ENCODE measurements at regions not wholly inside any gene's neighbourhood (a gene's known extent, or its start where the extent isn't known, plus 50 kb on each side); places are given as distances from the start of the nearest gene placed in this dataset.
"Not testable (repeated sequence)": the region's sequence is repeated elsewhere in the genome, so short reads cannot be mapped to it uniquely, and the experiment has no call there.

DNA sequence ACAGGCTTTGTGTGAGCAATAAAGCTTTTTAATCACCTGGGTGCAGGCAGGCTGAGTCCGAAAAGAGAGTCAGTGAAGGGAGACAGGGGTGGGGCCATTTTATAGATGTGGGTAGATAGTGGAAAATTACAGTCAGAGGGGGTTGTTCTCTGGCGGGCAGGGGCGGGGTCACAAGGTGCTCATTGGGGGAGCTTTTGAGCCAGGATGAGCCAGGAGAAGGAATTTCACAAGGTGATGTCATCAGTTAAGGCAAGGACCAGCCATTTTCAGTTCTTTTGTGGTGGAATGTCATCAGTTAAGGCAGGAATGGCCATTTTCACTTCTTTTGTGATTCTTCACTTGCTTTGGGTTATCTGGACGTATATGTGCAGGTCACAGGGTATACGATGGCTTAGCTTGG is 571.3 kb upstream of the PCDH7 start:
- DNase-seq (ENCODE audit: low spot score), result not testable (repeated sequence)

DNA sequence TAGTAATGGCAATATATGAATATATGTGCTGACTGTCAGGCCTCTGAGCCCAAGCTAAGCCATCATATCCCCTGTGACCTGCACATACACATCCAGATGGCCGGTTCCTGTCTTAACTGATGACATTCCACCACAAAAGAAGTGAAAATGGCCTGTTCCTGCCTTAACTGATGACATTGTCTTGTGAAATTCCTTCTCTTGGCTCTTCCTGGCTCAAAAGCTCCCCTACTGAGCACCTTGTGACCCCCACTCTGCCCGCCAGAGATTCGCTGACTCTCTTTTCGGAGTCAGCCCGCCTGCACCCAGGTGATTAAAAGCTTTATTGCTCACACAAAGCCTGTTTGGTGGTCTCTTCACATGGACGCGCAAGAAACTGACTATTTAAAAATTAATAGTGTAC is 570.6 kb upstream of the PCDH7 start:
- DNase-seq (ENCODE audit: low spot score), result not testable (repeated sequence)

DNA sequence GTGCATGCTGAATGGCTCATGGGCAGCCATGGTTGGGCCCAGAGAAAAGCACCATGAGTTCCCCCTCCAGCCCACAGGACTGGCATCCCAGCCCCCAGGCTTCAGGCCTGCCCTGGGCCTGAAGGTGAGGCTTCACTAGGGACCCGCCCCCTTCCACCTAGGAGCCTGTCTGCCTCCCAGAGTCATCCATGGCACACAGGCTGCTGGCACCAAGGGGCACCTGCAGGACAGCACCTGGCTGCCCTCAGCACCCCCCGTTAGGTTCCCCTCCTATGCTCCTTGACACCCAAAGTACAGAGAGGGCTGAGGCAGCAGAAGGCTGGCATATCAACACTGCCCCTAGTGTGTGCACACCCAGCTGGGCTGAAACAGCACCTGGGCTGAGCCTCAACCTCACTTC is 566.7 kb upstream of the PCDH7 start:
- DNase-seq (ENCODE audit: low spot score), result no peak

DNA sequence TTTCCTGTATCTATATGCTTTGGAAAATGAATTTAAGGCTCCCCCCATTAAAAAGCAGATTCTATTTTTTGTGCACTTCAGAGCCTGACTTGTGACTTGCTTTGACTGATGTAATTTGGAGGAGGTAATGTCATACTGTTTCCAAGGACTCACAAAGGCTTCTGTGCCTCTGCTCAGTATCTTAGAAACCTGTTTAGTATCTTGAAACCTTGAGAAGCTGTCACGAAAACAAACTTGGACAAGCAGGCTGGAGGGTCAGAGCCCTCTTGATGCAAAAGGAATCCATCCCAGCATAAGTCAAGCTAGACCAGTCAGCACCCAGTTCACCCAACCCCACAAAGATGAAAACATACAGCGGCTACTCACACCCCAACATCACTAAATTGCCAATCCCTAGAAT is 560.0 kb upstream of the PCDH7 start:
- no peak for DNase-seq (ENCODE audit: low spot score)

DNA sequence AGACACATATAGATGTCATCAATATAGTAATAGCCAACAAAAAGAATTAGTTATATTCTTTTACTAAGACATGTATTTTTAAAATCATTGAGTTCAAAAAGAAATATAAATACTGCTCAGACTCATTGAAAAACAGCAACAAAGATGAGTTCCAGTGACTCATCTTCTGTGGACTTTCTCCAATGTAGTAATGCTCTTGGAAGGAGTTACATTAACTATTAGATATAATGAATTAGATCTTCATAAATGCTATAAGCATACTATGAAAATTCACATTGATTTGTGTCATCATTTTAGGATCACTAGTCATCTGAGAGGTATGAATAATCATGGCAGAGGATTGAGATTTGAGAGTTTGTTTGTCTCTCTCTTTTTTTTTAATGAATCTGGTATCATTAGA is 547.8 kb upstream of the PCDH7 start:
- no peak for DNase-seq (ENCODE audit: low spot score)

DNA sequence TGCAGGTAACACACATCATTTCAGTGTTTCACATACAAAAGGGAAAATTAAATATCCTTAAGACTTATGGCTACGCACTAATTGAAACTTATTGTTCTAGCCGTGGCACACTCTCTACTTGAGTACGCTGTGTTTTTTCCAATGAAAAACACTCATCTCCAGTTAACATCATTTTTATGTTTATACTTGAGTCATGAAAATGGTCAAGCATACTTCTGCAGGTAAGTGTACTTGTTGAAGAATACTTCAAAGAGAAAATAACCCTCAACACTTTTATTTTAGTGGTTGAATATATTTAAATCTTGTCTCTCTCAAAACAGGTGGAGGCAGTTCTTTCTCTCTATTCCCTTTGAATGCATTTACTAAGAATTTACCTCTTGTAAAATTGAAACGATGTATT is 538.7 kb upstream of the PCDH7 start:
- no peak for DNase-seq (ENCODE audit: low spot score)

DNA sequence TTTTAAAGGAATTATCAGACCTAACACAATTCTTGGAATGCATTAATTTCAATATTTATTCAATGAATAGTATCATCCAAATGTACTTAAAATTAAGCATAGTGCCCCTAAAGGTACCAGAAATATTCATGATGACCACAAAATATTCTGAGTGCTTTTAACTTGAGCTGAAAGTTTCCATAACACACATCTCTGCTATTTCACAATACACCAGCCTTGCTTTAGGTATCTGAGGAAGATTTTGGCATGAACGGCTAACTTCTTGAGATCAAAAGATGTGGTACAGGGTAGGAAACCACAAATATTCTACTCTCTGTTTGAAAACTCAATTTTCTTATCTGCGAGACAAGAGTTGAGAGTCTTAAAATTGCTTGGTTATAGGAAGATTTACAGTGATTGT is 538.3 kb upstream of the PCDH7 start:
- DNase-seq (ENCODE audit: low spot score), result no peak

DNA sequence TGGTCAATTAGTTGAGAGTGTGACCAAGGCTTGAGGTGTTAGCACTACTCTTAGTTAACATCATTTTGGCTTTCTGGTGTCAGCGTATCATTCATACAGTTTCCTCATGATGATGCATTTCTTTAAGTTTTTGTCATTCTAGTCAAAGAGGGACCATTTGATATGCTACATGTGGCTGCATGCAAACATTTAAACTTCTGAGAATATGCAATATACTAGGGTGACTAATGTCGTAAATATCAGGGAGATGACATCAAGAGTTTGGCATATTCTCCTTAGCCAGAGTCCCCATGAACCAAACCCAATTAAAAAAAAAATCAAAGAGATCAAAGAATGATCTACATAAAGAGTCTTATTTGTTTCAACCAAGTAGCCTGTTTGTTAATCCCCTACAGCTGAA is 537.4 kb upstream of the PCDH7 start:
- no peak for DNase-seq (ENCODE audit: low spot score)

DNA sequence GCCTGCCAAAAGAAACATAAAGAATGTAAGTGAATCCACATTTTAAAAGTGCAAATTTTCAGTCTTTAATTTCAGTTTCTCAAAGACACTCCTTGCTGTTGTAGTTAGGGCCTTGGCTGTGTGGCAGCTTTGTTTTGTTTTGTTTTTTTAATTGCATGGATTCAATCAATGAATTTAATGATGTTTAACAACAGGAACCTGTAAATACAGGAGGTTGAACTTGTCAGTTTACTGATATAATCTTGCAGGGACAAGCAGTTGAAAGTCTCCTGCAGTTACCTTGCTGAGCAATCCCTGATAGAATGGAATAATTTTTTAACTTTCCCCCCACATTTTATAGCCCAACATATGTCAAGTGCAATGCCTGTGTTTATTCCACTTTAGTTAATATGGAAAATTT is 528.3 kb upstream of the PCDH7 start:
- DNase-seq (ENCODE audit: low spot score), result no peak

DNA sequence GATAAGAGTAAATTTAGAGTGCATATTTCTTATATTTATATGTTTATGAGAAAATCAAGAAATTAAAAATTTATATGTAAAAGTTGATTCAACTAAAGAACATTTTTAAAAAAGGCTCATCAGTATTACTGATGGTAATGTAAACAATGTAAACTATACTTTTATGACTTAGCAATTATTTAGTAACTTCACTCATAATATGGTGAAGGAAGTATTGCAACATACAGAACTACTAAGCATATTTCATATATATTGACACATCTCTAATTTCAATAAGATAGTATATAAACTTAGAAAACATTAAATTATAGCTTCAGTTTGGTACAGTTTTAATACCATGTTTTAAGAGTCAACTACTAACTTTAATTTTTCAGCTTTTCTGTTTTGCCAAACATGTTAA is 512.8 kb upstream of the PCDH7 start:
- DNase-seq (ENCODE audit: low spot score), result no peak

DNA sequence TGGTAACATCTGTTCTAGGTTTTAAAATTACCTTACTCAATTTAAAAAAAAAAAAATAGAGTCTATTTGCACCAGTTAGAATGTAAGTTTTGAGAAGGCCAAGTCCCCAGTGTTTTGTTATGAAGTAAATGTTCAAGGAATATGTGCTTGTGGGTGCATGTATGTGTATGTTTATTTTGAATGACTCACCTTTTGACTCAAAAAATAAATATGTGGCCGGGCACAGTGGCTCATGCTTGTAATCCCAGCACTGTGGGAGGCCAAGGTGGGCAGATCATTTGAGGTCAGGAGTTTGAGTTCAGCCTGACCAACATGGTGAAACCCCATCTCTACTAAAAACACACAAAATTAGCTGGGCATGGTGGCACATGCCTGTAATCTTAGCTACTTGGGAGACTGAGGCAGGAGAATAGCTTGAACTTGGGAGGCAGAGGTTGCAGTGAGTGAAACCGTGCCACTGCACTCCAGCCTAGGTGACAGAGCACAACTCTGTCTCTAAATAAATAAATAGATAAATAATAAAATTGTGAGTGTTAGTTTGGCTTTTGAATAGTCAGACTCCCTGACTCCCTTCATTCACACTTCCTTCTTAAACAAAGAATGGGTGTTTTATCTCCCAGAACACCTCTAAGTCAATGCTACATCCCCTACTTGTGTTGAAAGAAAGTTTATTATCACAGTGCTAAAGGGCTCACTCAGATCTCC is 511.3 kb upstream of the PCDH7 start:
- DNase-seq (ENCODE audit: low spot score), result no peak

DNA sequence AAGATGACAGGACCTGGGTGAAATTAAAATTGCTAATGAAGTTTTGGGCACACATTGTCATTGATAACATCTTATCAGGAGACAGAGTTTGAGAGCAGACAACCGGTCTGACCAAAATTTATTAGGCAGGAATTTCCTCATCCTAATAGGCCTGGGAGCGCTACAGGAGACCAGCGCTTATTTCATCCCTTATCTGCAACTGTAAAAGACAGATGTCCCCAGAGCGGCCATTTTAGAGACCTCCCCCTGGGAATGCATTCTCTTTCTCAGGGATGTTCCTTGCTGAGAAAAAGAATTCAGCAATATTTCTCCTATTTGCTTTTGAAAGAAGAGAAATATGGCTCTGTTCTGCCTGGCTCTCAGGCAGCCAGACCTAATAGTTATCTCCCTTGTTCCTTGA is 504.2 kb upstream of the PCDH7 start:
- DNase-seq (ENCODE audit: low spot score), result not testable (repeated sequence)

DNA sequence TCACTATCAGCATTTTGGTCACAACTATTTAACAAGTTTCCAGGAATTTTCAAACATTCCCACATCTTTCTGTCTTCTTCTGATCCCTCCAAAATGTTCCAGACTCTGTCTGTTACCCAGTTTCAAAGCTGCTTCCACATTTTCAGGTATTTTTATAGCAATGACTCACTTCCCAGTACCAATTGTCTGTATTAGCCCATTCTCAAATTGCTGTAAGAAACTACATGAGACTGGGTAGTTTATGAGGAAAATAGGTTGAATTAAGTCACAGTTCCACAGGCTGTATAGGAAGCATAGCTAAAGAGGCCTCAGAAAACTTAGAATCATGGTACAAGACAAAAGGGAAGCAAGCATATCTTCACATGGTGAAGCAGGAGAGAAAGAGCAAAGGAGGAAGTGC is 475.0 kb upstream of the PCDH7 start:
- DNase-seq (ENCODE audit: low spot score), result no peak

DNA sequence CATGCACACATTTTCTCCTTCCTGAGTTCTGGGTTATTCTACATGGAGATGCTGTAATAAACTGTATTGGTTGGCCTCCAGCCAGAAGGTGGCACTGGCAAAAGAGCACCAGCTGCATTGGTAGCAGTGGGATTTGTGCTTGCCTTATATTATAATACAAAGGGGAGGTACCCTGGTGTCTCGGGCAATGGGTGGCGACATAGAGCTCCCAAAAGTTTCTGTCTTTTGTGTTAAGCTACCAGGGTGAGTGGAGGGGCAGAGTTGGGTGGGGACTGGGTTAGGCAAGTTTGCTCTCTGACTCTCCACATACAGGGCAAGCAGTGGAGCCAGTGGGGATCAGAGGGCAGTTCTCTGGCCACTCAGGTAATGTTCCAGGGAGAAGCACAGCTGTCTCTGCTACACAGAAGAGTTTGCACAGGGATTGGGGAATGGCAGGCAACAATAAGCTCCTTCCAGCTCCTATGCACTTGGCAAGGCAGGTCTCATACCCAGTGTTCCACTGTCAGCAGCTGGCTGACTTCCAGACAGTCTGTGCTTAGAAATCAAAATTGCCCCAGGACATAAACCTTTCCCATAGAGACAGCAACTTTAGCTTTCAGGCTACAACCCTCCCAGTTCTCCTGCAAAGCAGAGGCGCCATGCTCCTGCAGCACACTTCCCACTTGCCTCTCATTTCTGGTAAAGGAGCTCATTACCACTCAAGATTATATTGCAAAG is 463.9 kb upstream of the PCDH7 start:
- DNase-seq (ENCODE audit: low spot score), result no peak

DNA sequence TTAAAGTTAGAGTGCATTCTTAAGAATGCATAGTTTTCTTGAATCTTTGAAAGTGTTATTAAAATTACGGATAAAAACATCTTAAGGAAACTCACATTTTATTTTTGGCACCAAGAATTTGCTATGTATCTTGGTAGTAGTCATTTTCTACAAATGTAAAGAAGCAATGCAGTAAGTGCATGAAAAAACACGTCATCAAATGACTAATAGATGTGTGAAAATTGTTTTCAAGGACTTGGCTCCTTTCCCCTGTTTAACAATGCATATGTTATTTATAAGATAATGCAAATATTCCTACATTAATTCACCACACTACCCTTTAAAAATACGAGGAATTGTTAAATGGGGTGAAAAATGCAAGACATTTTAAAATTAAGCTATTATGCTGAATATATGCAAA is 461.2 kb upstream of the PCDH7 start:
- DNase-seq (ENCODE audit: low spot score), result no peak

DNA sequence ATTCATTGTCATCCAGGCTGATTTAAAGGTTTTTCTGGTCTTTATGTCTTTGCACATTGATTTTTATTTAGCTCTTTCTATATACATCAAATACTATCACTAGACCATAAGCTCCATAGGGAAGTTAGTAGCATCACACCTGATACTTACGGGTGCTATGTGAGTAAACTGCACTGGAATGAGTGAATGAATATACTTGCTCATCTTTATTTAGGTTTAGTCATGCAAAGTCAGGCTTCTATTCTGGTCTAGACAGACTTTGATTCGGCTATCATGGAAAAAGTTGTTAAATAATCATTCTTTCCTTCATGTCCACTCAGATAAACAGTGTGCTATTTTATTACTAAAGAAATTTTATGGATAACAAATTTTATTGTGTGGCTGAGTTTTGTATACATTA is 457.8 kb upstream of the PCDH7 start:
- no peak for DNase-seq (ENCODE audit: low spot score)

DNA sequence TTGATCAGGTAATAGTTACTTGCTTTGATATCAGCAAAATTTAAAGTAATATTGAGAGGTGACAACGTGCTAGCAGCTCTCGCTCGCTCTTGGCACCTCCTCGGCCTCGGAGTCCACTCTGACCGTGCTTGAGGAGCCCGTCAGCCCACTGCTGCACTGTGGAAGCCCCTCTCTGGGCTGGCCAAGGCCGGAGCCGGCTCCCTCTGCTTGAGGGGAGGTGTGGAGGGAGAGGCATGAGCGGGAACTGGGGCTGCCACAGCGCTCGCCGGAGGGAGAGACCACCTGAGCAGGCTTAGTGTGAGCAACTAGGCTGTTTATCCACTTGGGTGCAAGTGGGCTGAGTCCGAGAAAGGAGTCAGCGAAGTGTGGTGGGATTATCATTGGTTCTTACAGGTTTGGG is 455.7 kb upstream of the PCDH7 start:
- no peak for DNase-seq (ENCODE audit: low spot score)

DNA sequence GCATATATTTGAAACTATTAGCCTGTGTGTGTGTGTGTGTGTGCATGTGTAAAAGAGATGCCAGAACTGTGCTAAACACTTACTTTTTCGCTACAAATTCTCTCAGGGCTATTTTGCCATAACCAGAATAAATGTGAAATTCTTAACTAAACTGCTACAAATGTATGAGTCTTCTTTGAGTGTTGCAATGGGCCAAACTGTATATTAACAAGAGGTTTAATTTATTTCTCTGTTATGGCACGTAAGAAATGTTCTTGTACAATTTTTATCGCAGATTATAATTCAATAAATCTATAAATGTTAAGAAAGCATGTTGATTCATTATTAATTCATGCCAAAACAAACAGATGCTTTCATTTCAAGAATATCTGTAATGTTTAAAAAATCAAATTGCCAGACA is 454.5 kb upstream of the PCDH7 start:
- DNase-seq (ENCODE audit: low spot score), result no peak

DNA sequence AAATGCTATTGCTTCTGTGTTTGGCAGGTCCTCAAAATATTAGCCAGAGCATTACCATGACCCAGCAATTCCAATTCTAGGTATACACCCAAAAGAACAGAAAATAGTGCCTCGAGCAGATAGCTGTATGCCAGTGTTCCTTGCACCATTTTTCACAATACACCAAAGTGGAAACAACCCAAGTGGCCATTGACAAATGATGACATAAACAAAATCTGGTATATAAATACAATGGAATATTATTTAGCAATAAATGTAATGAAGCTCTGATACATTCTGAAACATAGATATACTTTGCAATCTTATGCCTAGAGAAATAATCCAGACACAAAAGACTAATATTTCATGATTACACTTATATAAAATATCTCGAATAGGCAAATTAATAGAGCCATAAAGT is 451.8 kb upstream of the PCDH7 start:
- no peak for DNase-seq (ENCODE audit: low spot score)

DNA sequence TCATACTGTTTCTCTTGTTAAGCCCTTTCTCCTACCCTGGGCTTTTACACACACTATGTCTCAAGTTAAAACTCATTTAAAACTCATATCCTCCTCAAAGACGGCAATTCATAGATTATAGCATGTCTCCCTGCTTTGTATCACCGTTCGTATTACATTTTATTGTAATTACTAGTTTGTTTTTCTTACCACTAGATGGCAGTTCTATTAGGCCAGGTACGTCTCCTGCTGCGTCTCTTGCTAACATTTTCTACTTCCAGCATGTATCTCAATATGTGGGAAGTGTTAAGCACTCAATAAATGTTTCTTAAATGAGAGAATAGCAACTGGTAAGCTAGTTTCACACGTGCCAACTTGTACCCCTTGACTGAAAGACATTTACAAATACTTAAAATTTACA is 450.3 kb upstream of the PCDH7 start:
- DNase-seq (ENCODE audit: low spot score), result no peak

DNA sequence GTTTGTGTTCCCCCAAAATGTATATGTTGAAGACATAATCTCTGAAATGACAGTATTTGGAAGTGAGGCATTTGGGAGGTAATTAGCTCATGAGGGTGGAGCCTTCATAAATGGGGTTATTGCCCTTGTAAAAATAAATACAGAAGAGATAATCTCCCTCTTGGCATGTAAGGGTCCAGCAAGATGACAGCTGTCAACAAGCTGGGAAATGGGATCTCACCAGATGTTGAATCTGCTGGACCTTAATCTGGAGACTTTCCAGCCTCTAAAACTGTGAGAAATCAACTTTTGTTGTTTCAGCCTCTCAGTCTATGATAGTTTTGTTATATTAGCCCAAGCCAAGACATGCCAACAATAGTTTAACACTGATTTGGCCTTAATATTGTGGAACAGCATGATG is 438.2 kb upstream of the PCDH7 start:
- DNase-seq (ENCODE audit: low spot score), result no peak

DNA sequence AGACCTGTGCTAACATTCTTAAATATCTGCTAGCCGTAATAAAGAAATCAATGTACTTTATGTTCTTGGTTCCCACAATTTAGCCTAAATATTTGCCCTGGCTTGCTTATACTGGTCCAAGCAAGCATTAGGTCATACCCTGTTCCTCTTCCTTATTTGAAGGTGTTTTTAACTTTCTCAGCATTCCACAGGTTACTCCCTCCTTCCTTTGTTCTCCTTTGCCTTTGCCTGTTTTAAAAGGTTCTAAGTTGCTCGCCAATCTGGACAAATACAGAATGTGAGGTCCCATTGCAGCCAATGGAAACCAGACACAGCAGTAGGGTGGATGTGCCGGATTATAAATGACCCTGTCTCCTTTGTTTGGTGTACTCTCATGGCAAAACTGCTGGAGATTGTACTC is 436.8 kb upstream of the PCDH7 start:
- DNase-seq (ENCODE audit: low spot score), result no peak

DNA sequence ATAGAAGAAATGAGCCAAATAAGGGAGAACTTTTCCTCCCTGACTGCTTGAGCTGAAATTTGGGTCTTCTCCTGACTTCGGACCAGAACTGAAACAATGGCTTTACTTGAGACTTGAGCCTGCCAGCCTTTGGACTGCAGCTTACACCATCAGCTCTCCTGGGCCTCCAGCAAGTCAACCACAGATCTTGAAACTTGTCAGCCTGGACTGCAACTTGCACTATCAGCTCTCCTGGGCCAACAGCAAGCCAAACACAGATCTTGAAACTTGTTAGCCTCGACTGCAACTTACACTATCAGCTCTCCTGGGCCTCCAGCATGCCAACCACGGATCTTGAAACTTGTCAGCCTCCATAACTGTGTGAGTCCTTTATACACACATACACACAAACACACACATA is 425.9 kb upstream of the PCDH7 start:
- DNase-seq (ENCODE audit: low spot score), result no peak

DNA sequence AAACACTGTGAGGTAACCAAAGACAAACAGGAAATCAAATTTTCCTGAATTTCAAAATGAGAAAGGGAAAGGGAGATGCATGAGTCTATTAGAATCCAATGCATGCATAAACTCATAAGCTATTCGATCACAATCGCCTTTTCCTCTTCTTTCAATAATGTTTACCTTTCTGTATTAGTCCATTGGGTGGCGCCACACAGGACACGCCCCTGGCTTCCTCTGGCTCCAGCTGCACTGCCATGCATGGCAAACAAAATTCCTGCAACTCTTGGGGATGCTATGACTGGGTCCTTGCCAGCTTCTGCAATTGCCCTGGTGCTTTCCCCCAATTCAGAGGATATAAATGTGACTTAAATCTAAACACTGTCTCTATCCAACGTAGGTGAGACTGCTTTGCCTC is 424.5 kb upstream of the PCDH7 start:
- no peak for DNase-seq (ENCODE audit: low spot score)
